ENCODE measurements at regions not wholly inside any gene's neighbourhood (a gene's known extent, or its start where the extent isn't known, plus 50 kb on each side); places are given as distances from the start of the nearest gene placed in this dataset.

- DNase-seq (ENCODE audit: low read depth, low spot score) = no peak
Measured at GRCh38 chr19:31160336-31160926, 188.8 kb downstream of the TSHZ3 start.

- DNase-seq (ENCODE audit: low read depth, low spot score) = no peak
Measured at GRCh38 chr19:31154021-31154420, 195.2 kb downstream of the TSHZ3 start.

- no peak for DNase-seq (ENCODE audit: low read depth, low spot score)
Measured at GRCh38 chr19:31152906-31153305, 196.3 kb downstream of the TSHZ3 start.

GRCh38 chr19:31149441-31149941, 199.7 kb downstream of the TSHZ3 start:
- DNase-seq (ENCODE audit: low read depth, low spot score) = no peak

GRCh38 chr19:31148671-31149070, 200.6 kb downstream of the TSHZ3 start:
- no peak for DNase-seq (ENCODE audit: low read depth, low spot score)

- DNase-seq (ENCODE audit: low read depth, low spot score) = no peak
Measured at GRCh38 chr19:31147234-31147633, 202.0 kb downstream of the TSHZ3 start.

GRCh38 chr19:31146546-31147183, 202.6 kb downstream of the TSHZ3 start:
- no peak for DNase-seq (ENCODE audit: low read depth, low spot score)

GRCh38 chr19:31146015-31146414, 203.2 kb downstream of the TSHZ3 start:
- DNase-seq (ENCODE audit: low read depth, low spot score) = no peak

GRCh38 chr19:31145007-31145406, 204.2 kb downstream of the TSHZ3 start:
- DNase-seq (ENCODE audit: low read depth, low spot score) = no peak

GRCh38 chr19:31144075-31144870, 205.0 kb downstream of the TSHZ3 start:
- DNase-seq (ENCODE audit: low read depth, low spot score) = no peak

GRCh38 chr19:31141301-31141700, 207.9 kb downstream of the TSHZ3 start:
- DNase-seq (ENCODE audit: low read depth, low spot score) = no peak

GRCh38 chr19:31140717-31141116, 208.5 kb downstream of the TSHZ3 start:
- no peak for DNase-seq (ENCODE audit: low read depth, low spot score)

GRCh38 chr19:31139871-31140505, 209.2 kb downstream of the TSHZ3 start:
- no peak for DNase-seq (ENCODE audit: low read depth, low spot score)

GRCh38 chr19:31138077-31138476, 211.2 kb downstream of the TSHZ3 start:
- DNase-seq (ENCODE audit: low read depth, low spot score) = no peak

- DNase-seq (ENCODE audit: low read depth, low spot score) = no peak
Measured at GRCh38 chr19:31135841-31136240, 213.4 kb downstream of the TSHZ3 start.

GRCh38 chr19:31132753-31133110, 216.5 kb downstream of the TSHZ3 start:
- no peak for DNase-seq (ENCODE audit: low read depth, low spot score)

GRCh38 chr19:31128291-31128690, 220.9 kb downstream of the TSHZ3 start:
- DNase-seq (ENCODE audit: low read depth, low spot score) = no peak

GRCh38 chr19:31127134-31127967, 221.9 kb downstream of the TSHZ3 start:
- no peak for DNase-seq (ENCODE audit: low read depth, low spot score)

GRCh38 chr19:31126236-31126635, 223.0 kb downstream of the TSHZ3 start:
- no peak for DNase-seq (ENCODE audit: low read depth, low spot score)

- no peak for DNase-seq (ENCODE audit: low read depth, low spot score)
Measured at GRCh38 chr19:31125071-31125470, 224.2 kb downstream of the TSHZ3 start.

- no peak for DNase-seq (ENCODE audit: low read depth, low spot score)
Measured at GRCh38 chr19:31121501-31121900, 227.7 kb downstream of the TSHZ3 start.

Measured in activated naive CD8-positive, alpha-beta T cell treated with anti-CD3 and anti-CD28 coated beads, Interleukin-2, amount 50 U/mL, for 16 hours (primary cell).